GM19023 (cell line): ENCODE measurements at regions not wholly inside any gene's neighbourhood (a gene's known extent, or its start where the extent isn't known, plus 50 kb on each side); places are given as distances from the start of the nearest gene placed in this dataset.
"Not testable (repeated sequence)": the region's sequence is repeated elsewhere in the genome, so short reads cannot be mapped to it uniquely, and the experiment has no call there.

Experiments used
- ATAC-seq: cut with Tn5 transposase; IDR thresholded peaks from one replicate; pipeline ENCODE4 v1.9.1; 2021; ENCODE audit warnings: mild to moderate bottlenecking, moderate library complexity; ENCODE audit not compliant: unreplicated experiment

- ATAC-seq = no peak
Measured at GRCh38 chr18:64752707-64753106, 603.8 kb upstream of the LINC00305 start.

- no peak for ATAC-seq
Measured at GRCh38 chr18:64749884-64750283, 601.0 kb upstream of the LINC00305 start.

GRCh38 chr18:64747803-64748202 lies 598.9 kb upstream of the LINC00305 start:
- ATAC-seq = no peak

GRCh38 chr18:64742898-64743297 lies 594.0 kb upstream of the LINC00305 start:
- ATAC-seq = no peak

- ATAC-seq = no peak
Measured at GRCh38 chr18:64734063-64734462, 585.2 kb upstream of the LINC00305 start.

GRCh38 chr18:64725657-64726056 lies 576.8 kb upstream of the LINC00305 start:
- not testable (repeated sequence) for ATAC-seq

- no peak for ATAC-seq
Measured at GRCh38 chr18:64720781-64721464, 572.0 kb upstream of the LINC00305 start.

GRCh38 chr18:64718808-64719207 lies 569.9 kb upstream of the LINC00305 start:
- ATAC-seq = no peak

- ATAC-seq = no peak
Measured at GRCh38 chr18:64717026-64717425, 568.1 kb upstream of the LINC00305 start.

GRCh38 chr18:64714086-64714485 lies 565.2 kb upstream of the LINC00305 start:
- no peak for ATAC-seq

- peak; percentile 70 for ATAC-seq
Measured at GRCh38 chr18:64713284-64713683, 564.4 kb upstream of the LINC00305 start.

GRCh38 chr18:64712035-64712434 lies 563.1 kb upstream of the LINC00305 start:
- no peak for ATAC-seq

GRCh38 chr18:64710105-64710861 lies 561.4 kb upstream of the LINC00305 start:
- ATAC-seq = no peak

GRCh38 chr18:64707052-64707451 lies 558.2 kb upstream of the LINC00305 start:
- ATAC-seq = no peak

- ATAC-seq = no peak
Measured at GRCh38 chr18:64699081-64699480, 550.2 kb upstream of the LINC00305 start.

GRCh38 chr18:64695851-64696553 lies 547.1 kb upstream of the LINC00305 start:
- no peak for ATAC-seq

- ATAC-seq = no peak
Measured at GRCh38 chr18:64693766-64694165, 544.9 kb upstream of the LINC00305 start.

- ATAC-seq = no peak
Measured at GRCh38 chr18:64692826-64693225, 543.9 kb upstream of the LINC00305 start.

GRCh38 chr18:64679121-64679520 lies 530.2 kb upstream of the LINC00305 start:
- no peak for ATAC-seq

- ATAC-seq = no peak
Measured at GRCh38 chr18:64678048-64678447, 529.2 kb upstream of the LINC00305 start.

- ATAC-seq = no peak
Measured at GRCh38 chr18:64674694-64675093, 525.8 kb upstream of the LINC00305 start.

- ATAC-seq = not testable (repeated sequence)
Measured at GRCh38 chr18:64671293-64671692, 522.4 kb upstream of the LINC00305 start.
